ENCODE measurements at regions not wholly inside any gene's neighbourhood (a gene's known extent, or its start where the extent isn't known, plus 50 kb on each side); places are given as distances from the start of the nearest gene placed in this dataset.
A peak's percentile ranks its signal among the peaks of the same experiment; 100 is the strongest.

DNA sequence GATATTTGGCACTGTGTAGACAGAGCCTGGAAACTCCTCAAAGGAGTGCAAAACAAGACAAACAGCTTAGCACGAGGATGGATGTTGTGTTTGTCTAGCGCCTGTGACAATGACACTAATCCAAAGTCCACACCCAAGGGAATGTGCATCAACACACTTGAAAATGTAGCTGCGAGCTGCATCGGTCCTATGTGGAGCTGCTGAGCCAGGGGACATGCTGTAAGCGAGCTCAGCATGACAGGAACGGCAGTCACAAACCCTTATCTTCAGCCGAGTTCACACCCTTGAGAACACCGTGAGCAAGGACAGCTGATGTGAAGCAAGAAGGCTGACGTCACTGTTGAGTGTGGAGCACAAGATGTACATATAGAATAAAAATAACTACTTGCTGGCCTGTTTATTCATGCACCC lies 684.3 kb downstream of the QKI start:
- WGBS: 31% methylated on average over 9 of the region's 9 CpGs
- intact Hi-C loops (cut with DNase I): no loop called here
- H3K4me1 ChIP-seq (replicated peaks): no peaks in the 10 kb centered on the region
- TF ChIP-seq, protein P1, sequence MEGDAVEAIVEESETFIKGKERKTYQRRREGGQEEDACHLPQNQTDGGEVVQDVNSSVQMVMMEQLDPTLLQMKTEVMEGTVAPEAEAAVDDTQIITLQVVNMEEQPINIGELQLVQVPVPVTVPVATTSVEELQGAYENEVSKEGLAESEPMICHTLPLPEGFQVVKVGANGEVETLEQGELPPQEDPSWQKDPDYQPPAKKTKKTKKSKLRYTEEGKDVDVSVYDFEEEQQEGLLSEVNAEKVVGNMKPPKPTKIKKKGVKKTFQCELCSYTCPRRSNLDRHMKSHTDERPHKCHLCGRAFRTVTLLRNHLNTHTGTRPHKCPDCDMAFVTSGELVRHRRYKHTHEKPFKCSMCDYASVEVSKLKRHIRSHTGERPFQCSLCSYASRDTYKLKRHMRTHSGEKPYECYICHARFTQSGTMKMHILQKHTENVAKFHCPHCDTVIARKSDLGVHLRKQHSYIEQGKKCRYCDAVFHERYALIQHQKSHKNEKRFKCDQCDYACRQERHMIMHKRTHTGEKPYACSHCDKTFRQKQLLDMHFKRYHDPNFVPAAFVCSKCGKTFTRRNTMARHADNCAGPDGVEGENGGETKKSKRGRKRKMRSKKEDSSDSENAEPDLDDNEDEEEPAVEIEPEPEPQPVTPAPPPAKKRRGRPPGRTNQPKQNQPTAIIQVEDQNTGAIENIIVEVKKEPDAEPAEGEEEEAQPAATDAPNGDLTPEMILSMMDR (IDR thresholded peaks at IDR 0.05): no peak
- TF ChIP-seq POLR2A (IDR thresholded peaks at IDR 0.05): no peak
- TF ChIP-seq POLR2AphosphoS5 (IDR thresholded peaks at IDR 0.05): peak; percentile 26
- no peak overlapping the region for H3K27ac ChIP-seq
- H3K9me3 ChIP-seq: no peaks in the 10 kb centered on the region
- no peaks in the 10 kb centered on the region for H3K27me3 ChIP-seq (replicated peaks; ENCODE audit: insufficient read depth)
- H3K4me3 ChIP-seq: no peak overlapping the region
- no peaks in the 10 kb centered on the region for H3K36me3 ChIP-seq
- no peak for DNase-seq (ENCODE audit: low spot score)

DNA sequence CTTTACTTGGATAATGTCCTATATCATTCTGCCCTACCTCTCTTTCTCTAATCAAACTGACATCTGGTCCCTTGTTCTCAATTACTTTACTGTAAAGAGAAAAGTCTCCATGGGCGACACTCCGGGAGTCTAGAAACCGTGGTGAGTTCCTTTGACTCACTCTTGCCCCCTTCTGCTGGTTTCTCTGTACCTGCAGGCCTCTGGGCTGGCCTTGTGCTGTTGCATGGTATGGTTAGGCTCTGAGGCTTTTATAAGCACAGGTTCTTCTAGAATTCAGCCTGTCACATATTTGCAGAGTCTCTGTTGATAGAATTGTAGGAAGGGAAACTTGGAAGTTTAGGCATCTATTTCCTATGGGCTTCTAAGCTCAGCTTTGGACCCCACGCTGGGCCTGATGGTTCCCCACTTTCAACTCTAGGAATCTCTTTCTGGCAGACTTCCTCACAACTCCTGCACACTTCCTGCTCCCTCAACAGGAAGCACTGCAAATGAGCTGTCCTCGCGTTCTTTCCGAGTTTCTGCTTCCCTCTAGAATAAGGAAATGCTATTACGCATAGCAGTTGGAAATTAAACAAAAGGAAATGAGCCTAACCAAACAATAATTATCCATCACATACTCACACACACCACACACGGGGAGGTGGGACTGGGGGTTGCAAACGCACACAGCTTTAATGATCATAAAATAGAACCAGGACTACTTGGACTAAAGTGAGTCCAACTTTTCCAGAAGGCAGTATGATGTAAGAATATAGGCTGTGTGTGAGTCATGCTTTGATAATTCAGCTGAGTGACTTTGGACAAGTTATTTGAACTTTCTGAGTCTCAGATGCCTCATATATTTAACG lies 683.3 kb downstream of the QKI start:
- no peaks in the 10 kb centered on the region for H3K36me3 ChIP-seq
- H3K4me1 ChIP-seq (replicated peaks): no peaks in the 10 kb centered on the region
- no peak for DNase-seq (ENCODE audit: low spot score)
- no peak for TF ChIP-seq POLR2AphosphoS5 (IDR thresholded peaks at IDR 0.05)
- TF ChIP-seq POLR2A (IDR thresholded peaks at IDR 0.05): no peak
- TF ChIP-seq, protein P1 (IDR thresholded peaks at IDR 0.05): no peak
- intact Hi-C loops (cut with DNase I): no loop called here
- H3K4me3 ChIP-seq: no peak overlapping the region
- H3K27ac ChIP-seq: no peak overlapping the region
- H3K27me3 ChIP-seq (replicated peaks; ENCODE audit: insufficient read depth): no peaks in the 10 kb centered on the region
- H3K9me3 ChIP-seq: no peaks in the 10 kb centered on the region
- WGBS: 67% methylated on average over 11 of the region's 11 CpGs

DNA sequence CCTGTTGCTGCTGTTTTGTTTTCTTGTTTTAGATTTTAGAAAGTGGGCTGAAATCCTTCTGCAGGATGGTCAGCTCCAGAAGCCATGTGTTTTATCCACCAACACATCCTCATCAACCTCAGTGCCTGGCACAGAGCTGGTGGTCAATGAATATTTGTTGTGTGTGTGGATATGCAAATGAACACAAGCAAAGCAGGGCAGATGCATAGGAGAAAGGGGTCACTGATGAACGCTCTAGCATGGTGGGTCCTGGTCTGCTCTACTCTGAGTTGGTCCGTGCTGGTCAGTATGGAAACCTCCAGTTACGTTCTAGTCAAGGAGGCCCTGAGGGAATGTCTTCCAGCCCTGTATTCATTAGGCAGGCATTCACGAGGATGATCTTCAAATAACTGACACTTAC lies 682.5 kb downstream of the QKI start:
- no peak for TF ChIP-seq POLR2AphosphoS5 (IDR thresholded peaks at IDR 0.05)
- no peak for TF ChIP-seq POLR2A (IDR thresholded peaks at IDR 0.05)
- TF ChIP-seq, protein P1 (IDR thresholded peaks at IDR 0.05): no peak
- H3K4me3 ChIP-seq: no peak overlapping the region
- H3K4me1 ChIP-seq (replicated peaks): no peaks in the 10 kb centered on the region
- no peak for DNase-seq (ENCODE audit: low spot score)
- H3K27ac ChIP-seq: no peak overlapping the region
- no peaks in the 10 kb centered on the region for H3K9me3 ChIP-seq
- H3K27me3 ChIP-seq (replicated peaks; ENCODE audit: insufficient read depth): no peaks in the 10 kb centered on the region
- no peaks in the 10 kb centered on the region for H3K36me3 ChIP-seq
- WGBS: 85% methylated on average over 4 of the region's 4 CpGs
- intact Hi-C loops (cut with DNase I): no loop called here

DNA sequence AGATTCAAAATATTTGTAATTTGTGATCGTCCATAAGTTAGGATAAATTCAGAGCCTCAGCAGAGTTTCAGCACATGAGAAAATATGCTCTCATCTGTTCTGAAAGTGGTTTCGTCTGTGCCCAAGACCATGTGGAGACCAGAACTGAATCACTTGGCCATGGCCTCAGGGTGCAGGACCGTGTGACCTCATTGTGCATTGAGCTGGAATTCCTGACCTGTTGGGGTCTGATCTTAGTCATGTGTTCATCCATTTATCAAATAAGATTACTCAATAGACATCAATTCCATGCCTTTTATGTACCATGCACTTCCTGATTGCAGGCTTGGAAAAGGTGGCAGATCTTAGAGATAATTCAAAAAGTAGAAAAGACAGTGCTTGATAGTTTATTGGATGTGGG lies 680.5 kb downstream of the QKI start:
- no peaks in the 10 kb centered on the region for H3K36me3 ChIP-seq
- DNase-seq (ENCODE audit: low spot score): no peak
- TF ChIP-seq, protein P1 (IDR thresholded peaks at IDR 0.05): no peak
- TF ChIP-seq POLR2AphosphoS5 (IDR thresholded peaks at IDR 0.05): no peak
- WGBS: 95% methylated on average over 3 of the region's 3 CpGs
- H3K4me3 ChIP-seq: no peak overlapping the region
- intact Hi-C loops (cut with DNase I): no loop called here
- H3K27ac ChIP-seq: no peak overlapping the region
- H3K9me3 ChIP-seq: no peaks in the 10 kb centered on the region
- H3K4me1 ChIP-seq (replicated peaks): no peaks in the 10 kb centered on the region
- no peaks in the 10 kb centered on the region for H3K27me3 ChIP-seq (replicated peaks; ENCODE audit: insufficient read depth)

DNA sequence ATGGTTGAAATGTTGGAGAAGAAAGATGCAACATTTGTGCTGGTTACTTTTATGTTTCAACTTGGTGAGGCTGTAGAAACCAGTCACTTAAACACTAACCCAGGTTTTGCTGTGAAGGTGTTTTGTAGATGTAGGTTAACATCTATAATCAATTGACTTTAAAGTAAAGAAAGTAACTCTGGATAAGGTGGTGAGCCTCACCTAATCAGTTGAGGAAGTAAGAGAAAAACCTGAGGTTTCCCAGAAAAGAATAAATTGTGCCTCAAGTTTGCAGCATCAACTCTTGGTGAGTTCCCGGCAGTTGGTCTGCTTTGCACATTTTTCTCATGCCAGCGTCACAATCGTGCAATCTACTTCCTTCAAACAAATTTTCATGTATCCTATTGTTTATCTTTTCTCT lies 673.4 kb downstream of the QKI start:
- Histone ChIP-seq H3K36me3 (no peaks in the 10 kb centered on the region), H3K27ac (no peak overlapping the region), H3K4me1 (replicated peaks) (no peaks in the 10 kb centered on the region), H3K4me3 (no peak overlapping the region), H3K27me3 (replicated peaks; ENCODE audit: insufficient read depth) (no peaks in the 10 kb centered on the region), H3K9me3 (no peaks in the 10 kb centered on the region)
- intact Hi-C loops (cut with DNase I): no loop called here
- WGBS: 88% methylated on average over 3 of the region's 3 CpGs
- no peak for TF ChIP-seq POLR2A (IDR thresholded peaks at IDR 0.05)
- no peak for TF ChIP-seq POLR2AphosphoS5 (IDR thresholded peaks at IDR 0.05)
- TF ChIP-seq, protein P1 (IDR thresholded peaks at IDR 0.05): no peak
- DNase-seq (ENCODE audit: low spot score): no peak
